HepG2 (cell line): ENCODE measurements at regions not wholly inside any gene's neighbourhood (a gene's known extent, or its start where the extent isn't known, plus 50 kb on each side); places are given as distances from the start of the nearest gene placed in this dataset.

Experiments
- ATAC-seq: fragments of 200-7000 bp; cut with Tn5 transposase; 3 replicates; pipeline ENCODE4 v1.9.1; 2020; ENCODE audit warnings: mild to moderate bottlenecking, moderate library complexity
- BruUV-seq: library from RNA; stranded (reverse); fragments of 400-500 nt; replicated peaks from 2 replicates; lab custom pipeline; 2021; lab: Mats Ljungman, UMichigan
- CTCF ChIA-PET: fragments of 300-600 bp; formaldehyde crosslinking; extraction: SDS; loops from one replicate; lab custom pipeline; 2021; ENCODE audit warnings: low total read pairs, inconsistent platforms, low intra/inter-chr PET ratio; lab: Yijun Ruan, JAX
- POLR2A ChIA-PET: fragments of 350-600 bp; sonication (Branson Sonifier 250); formaldehyde crosslinking; loops from one replicate; lab custom pipeline; 2020; ENCODE audit warnings: antibody characterized with exemption, inconsistent platforms; lab: Yijun Ruan, JAX
- DNase-seq: peaks from one replicate; pipeline ENCODE4 v3.0.0-alpha.2; 2015; ENCODE audit warnings: low spot score
- FAIRE-seq: peaks from 3 replicates; lab custom pipeline; 2011; peaks lifted over from hg19 to GRCh38; lab: Jason Lieb, UNC
- H2AFZ ChIP-seq: one replicate; pipeline ENCODE4 v1.6.1; 2011; ENCODE audit warnings: low read length, inconsistent platforms
- H3K27ac ChIP-seq: fragments of 300-600 bp; 3 replicates; pipeline ENCODE4 v1.8.0; 2011; ENCODE audit warnings: mixed run types, mild to moderate bottlenecking, mixed read lengths, low read length, inconsistent platforms; ENCODE audit not compliant: insufficient read depth; ENCODE audit errors: extremely low read length
- H3K27me3 ChIP-seq, 2 experiments: fragments of 200-600 bp in 1 of 2; 2 replicates in 1 of 2; 3 replicates in 1 of 2; pipeline versions ENCODE4 v1.6.0 to v1.8.0; 2011; ENCODE audit warnings: low read length in 2 of 2, mild to moderate bottlenecking in 2 of 2, moderate library complexity in 2 of 2, inconsistent platforms in 1 of 2; ENCODE audit not compliant: insufficient read depth in 2 of 2, control insufficient read depth in 1 of 2
- H3K36me3 ChIP-seq, 2 experiments: fragments of 200-600 bp in 1 of 2; replicated peaks in 1 of 2; 2 replicates in 1 of 2; 3 replicates in 1 of 2; pipeline versions ENCODE4 v1.5.1 to v1.8.0; 2011; ENCODE audit warnings: low read length in 2 of 2, inconsistent platforms in 1 of 2; ENCODE audit not compliant: insufficient read depth in 2 of 2, control insufficient read depth in 1 of 2
- H3K4me1 ChIP-seq: 2 replicates; pipeline ENCODE4 v1.5.1; 2012; ENCODE audit warnings: low read length, inconsistent platforms; ENCODE audit not compliant: insufficient read depth
- H3K4me2 ChIP-seq: 2 replicates; pipeline ENCODE4 v1.6.0; 2011; ENCODE audit warnings: low read depth, low read length, inconsistent platforms
- H3K4me3 ChIP-seq, 3 experiments: fragments of 200-600 bp in 1 of 3; sonication (generic), shearing (Covaris generic) in 1 of 3; replicated peaks in 1 of 3; 2 replicates each; pipeline ENCODE4 v1.5.1; 2011 to 2016; ENCODE audit warnings: low read length in 3 of 3, inconsistent platforms in 2 of 3, low read depth in 2 of 3, mild to moderate bottlenecking in 2 of 3, control low read depth in 1 of 3, mixed read lengths in 1 of 3; ENCODE audit not compliant: insufficient read depth in 1 of 3
- H3K79me2 ChIP-seq: one replicate; pipeline ENCODE4 v1.6.1; 2011; ENCODE audit warnings: low read length, inconsistent platforms; ENCODE audit not compliant: insufficient read depth
- H3K9ac ChIP-seq: 2 replicates; pipeline ENCODE4 v1.6.0; 2011; ENCODE audit warnings: mild to moderate bottlenecking, low read depth, low read length, inconsistent platforms; ENCODE audit not compliant: insufficient read depth
- H3K9me3 ChIP-seq: 2 replicates; pipeline ENCODE4 v1.5.1; 2012; ENCODE audit warnings: mild to moderate bottlenecking, low read length
- H4K20me1 ChIP-seq: 2 replicates; pipeline ENCODE4 v1.6.0; 2011; ENCODE audit warnings: inconsistent platforms, mild to moderate bottlenecking, low read length, moderate library complexity; ENCODE audit not compliant: insufficient read depth
- ADNP ChIP-seq: sonication (generic); formaldehyde crosslinking; IDR thresholded peaks from 2 replicates; pipeline ENCODE4 v1.4.0; 2020; ENCODE audit warnings: missing genetic modification reagents
- HNF4A ChIP-seq: sonication (generic); formaldehyde crosslinking; IDR thresholded peaks from 2 replicates; pipeline ENCODE4 v1.4.0; 2020; ENCODE audit warnings: missing genetic modification reagents
- ISX ChIP-seq: sonication (generic); formaldehyde crosslinking; conservative IDR thresholded peaks from 2 replicates; pipeline ENCODE4 v1.5.0; 2020; ENCODE audit warnings: missing genetic modification reagents
- KLF6 ChIP-seq: IDR thresholded peaks from 2 replicates; pipeline ENCODE4 v1.8.0; 2016; ENCODE audit warnings: missing biosample characterization, missing genetic modification reagents
- PITX1 ChIP-seq: sonication (generic); formaldehyde crosslinking; IDR thresholded peaks from 2 replicates; pipeline ENCODE4 v1.5.1; 2020; ENCODE audit warnings: mild to moderate bottlenecking, missing genetic modification reagents
- RFXAP ChIP-seq: sonication (generic); formaldehyde crosslinking; IDR thresholded peaks from 2 replicates; pipeline ENCODE4 v1.4.0; 2020; ENCODE audit warnings: missing genetic modification reagents, borderline replicate concordance
- ZBTB42 ChIP-seq: sonication (generic); formaldehyde crosslinking; IDR thresholded peaks from 2 replicates; pipeline ENCODE4 v1.5.0; 2020; ENCODE audit warnings: mild to moderate bottlenecking, missing genetic modification reagents
- ZNF34 ChIP-seq: sonication (generic); formaldehyde crosslinking; IDR thresholded peaks from 2 replicates; pipeline ENCODE4 v1.4.0; 2020; ENCODE audit warnings: mild to moderate bottlenecking, missing genetic modification reagents, borderline replicate concordance
- ZNF549 ChIP-seq: sonication (generic); formaldehyde crosslinking; IDR thresholded peaks from 2 replicates; pipeline ENCODE4 v1.5.0; 2020; ENCODE audit warnings: missing genetic modification reagents
- ZNF552 ChIP-seq: sonication (generic); formaldehyde crosslinking; IDR thresholded peaks from 2 replicates; pipeline ENCODE4 v1.9.0; 2022; ENCODE audit warnings: missing genetic modification reagents, mild to moderate bottlenecking, borderline replicate concordance
- ZNF569 ChIP-seq: sonication (generic); formaldehyde crosslinking; IDR thresholded peaks from 2 replicates; pipeline ENCODE4 v1.5.0; 2020; ENCODE audit warnings: mild to moderate bottlenecking, missing genetic modification reagents, moderate library complexity, borderline replicate concordance
- ZNF839 ChIP-seq: sonication (generic); formaldehyde crosslinking; IDR thresholded peaks from 2 replicates; pipeline ENCODE4 v1.4.0; 2020; ENCODE audit warnings: missing genetic modification reagents, mild to moderate bottlenecking, borderline replicate concordance
- ZSCAN12 ChIP-seq: sonication (generic); formaldehyde crosslinking; IDR thresholded peaks from 2 replicates; pipeline ENCODE4 v1.9.0; 2021; ENCODE audit warnings: mild to moderate bottlenecking, missing genetic modification reagents
- ZSCAN9 ChIP-seq: IDR thresholded peaks from 2 replicates; pipeline ENCODE4 v1.6.1; 2016; ENCODE audit warnings: borderline replicate concordance
- WGBS: methylation state at CpG from one replicate; pipeline ENCODE4 v1.1.6; 2017; ENCODE audit warnings: low lambda C conversion rate; 5-methylcytosine and 5-hydroxymethylcytosine counted together
- in situ Hi-C: cut with HindIII; loops from 2 replicates; pipeline ENCODE4 v1.10.0; 2017; ENCODE audit warnings: low pct_unique_long_range_greater_than_20kb; ENCODE audit not compliant: extremely low pct_ligation_motif_present
- intact Hi-C: fragments of 100-400 bp; cut with micrococcal nuclease; formaldehyde crosslinking; loops from one replicate; pipeline ENCODE4 v1.10.0; 2022; ENCODE audit not compliant: unreplicated experiment
- TF ChIP-seq, protein P1 (sequence below): sonication (generic); formaldehyde crosslinking; IDR thresholded peaks from 2 replicates; pipeline ENCODE4 v1.4.0; 2020; ENCODE audit warnings: missing genetic modification reagents, borderline replicate concordance
- TF ChIP-seq, protein P2 (sequence below): sonication (generic); formaldehyde crosslinking; IDR thresholded peaks from 2 replicates; pipeline ENCODE4 v1.5.0; 2020; ENCODE audit warnings: missing genetic modification reagents

DNA sequence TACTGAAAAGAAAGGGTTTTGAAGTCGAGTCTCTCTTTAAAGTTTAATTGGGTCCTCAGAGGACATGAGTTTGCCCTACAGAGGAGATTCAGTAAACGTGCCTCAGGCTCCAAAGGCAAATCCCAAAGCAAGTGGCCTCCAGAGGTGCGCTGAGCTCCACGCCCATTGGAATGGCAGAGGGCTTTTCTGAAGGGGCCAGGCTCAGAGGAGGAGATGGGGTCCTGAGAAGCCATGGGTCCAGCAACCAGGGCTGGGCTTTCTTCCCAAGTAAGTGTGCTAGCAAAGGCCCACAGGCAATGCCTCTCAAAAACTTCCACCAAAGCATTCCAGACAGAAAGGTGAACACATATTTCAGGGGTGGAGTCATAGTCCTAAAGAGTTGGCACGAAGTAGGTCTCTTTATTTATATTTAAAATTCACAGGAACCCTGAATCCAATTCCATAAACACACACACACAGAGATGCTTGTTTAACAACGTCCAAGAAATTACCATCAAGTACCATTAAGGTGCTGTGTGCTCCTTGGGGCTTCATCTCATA, 93.0 kb upstream of the SH3BP4 start:
- H3K4me2 ChIP-seq, result no peak overlapping the region
- in situ Hi-C loops, result no loop called here
- BruUV-seq, result no TSS peak
- 52% methylated on average over 6 of the region's 6 CpGs for WGBS
- ATAC-seq (no peak), FAIRE-seq (no peak), DNase-seq (no peak)
- peaks cover 6% of the 10 kb centered on the region; the same call in 1 of the 2 replicates for H3K9me3 ChIP-seq
- no peaks in the 10 kb centered on the region for H3K79me2 ChIP-seq
- intact Hi-C loops, result no loop called here
- no peaks in the 10 kb centered on the region for H4K20me1 ChIP-seq
- no peaks in the 10 kb centered on the region for H3K27me3 ChIP-seq
- H3K9ac ChIP-seq, result peak overlapping the region; percentile 25
- no peak overlapping the region for H3K4me3 ChIP-seq
- no peaks in the 10 kb centered on the region for H3K36me3 ChIP-seq
- H3K27ac ChIP-seq, result peak overlapping the region; percentile 72
- H2AFZ ChIP-seq, result no peak overlapping the region
- CTCF ChIA-PET, result no interaction called here
- POLR2A ChIA-PET, result interaction anchor here (0.6 to 1.9 kb wide), 10 partner anchors 9 to 181 kb away, joined by 3 to 18 read pairs (median 6); no protein-coding TSS in a partner anchor
- H3K4me1 ChIP-seq, result peaks cover 91% of the 10 kb centered on the region
- TF ChIP-seq KLF6 (CRISPR knock-in tag), result no peak
- TF ChIP-seq PITX1, result no peak
- TF ChIP-seq, protein P1, sequence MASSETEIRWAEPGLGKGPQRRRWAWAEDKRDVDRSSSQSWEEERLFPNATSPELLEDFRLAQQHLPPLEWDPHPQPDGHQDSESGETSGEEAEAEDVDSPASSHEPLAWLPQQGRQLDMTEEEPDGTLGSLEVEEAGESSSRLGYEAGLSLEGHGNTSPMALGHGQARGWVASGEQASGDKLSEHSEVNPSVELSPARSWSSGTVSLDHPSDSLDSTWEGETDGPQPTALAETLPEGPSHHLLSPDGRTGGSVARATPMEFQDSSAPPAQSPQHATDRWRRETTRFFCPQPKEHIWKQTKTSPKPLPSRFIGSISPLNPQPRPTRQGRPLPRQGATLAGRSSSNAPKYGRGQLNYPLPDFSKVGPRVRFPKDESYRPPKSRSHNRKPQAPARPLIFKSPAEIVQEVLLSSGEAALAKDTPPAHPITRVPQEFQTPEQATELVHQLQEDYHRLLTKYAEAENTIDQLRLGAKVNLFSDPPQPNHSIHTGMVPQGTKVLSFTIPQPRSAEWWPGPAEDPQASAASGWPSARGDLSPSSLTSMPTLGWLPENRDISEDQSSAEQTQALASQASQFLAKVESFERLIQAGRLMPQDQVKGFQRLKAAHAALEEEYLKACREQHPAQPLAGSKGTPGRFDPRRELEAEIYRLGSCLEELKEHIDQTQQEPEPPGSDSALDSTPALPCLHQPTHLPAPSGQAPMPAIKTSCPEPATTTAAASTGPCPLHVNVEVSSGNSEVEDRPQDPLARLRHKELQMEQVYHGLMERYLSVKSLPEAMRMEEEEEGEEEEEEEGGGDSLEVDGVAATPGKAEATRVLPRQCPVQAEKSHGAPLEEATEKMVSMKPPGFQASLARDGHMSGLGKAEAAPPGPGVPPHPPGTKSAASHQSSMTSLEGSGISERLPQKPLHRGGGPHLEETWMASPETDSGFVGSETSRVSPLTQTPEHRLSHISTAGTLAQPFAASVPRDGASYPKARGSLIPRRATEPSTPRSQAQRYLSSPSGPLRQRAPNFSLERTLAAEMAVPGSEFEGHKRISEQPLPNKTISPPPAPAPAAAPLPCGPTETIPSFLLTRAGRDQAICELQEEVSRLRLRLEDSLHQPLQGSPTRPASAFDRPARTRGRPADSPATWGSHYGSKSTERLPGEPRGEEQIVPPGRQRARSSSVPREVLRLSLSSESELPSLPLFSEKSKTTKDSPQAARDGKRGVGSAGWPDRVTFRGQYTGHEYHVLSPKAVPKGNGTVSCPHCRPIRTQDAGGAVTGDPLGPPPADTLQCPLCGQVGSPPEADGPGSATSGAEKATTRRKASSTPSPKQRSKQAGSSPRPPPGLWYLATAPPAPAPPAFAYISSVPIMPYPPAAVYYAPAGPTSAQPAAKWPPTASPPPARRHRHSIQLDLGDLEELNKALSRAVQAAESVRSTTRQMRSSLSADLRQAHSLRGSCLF (CRISPR knock-in tag), result no peak
- peak; percentile 77; the same call in 1 of the 2 replicates for TF ChIP-seq ZNF569 (CRISPR knock-in tag)
- TF ChIP-seq RFXAP (CRISPR knock-in tag), result 0 out of 2 replicates have a peak, but pooled peaks have one; percentile 36
- TF ChIP-seq ISX (CRISPR knock-in tag), result no peak; the same call in 1 of the 2 replicates
- no peak for TF ChIP-seq ZSCAN9 (CRISPR knock-in tag)
- no peak for TF ChIP-seq ZSCAN12 (CRISPR knock-in tag)
- no peak; the same call in 1 of the 2 replicates for TF ChIP-seq ADNP (CRISPR knock-in tag)
- no peak for TF ChIP-seq HNF4A (CRISPR knock-in tag)
- TF ChIP-seq ZNF34, result no peak
- TF ChIP-seq ZNF549 (CRISPR knock-in tag), result 0 out of 2 replicates have a peak, but pooled peaks have one; percentile 28
- TF ChIP-seq, protein P2, sequence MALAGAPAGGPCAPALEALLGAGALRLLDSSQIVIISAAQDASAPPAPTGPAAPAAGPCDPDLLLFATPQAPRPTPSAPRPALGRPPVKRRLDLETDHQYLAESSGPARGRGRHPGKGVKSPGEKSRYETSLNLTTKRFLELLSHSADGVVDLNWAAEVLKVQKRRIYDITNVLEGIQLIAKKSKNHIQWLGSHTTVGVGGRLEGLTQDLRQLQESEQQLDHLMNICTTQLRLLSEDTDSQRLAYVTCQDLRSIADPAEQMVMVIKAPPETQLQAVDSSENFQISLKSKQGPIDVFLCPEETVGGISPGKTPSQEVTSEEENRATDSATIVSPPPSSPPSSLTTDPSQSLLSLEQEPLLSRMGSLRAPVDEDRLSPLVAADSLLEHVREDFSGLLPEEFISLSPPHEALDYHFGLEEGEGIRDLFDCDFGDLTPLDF (CRISPR knock-in tag), result peak; percentile 25; the same call in 1 of the 2 replicates
- no peak for TF ChIP-seq ZNF839
- TF ChIP-seq ZBTB42, result peak; percentile 76; the same call in 1 of the 2 replicates
- TF ChIP-seq ZNF552 (CRISPR knock-in tag), result no peak
